SK-N-SH (cell line): ENCODE measurements at regions not wholly inside any gene's neighbourhood (a gene's known extent, or its start where the extent isn't known, plus 50 kb on each side); places are given as distances from the start of the nearest gene placed in this dataset.
"Not testable (repeated sequence)": the region's sequence is repeated elsewhere in the genome, so short reads cannot be mapped to it uniquely, and the experiment has no call there.

Experiments used
- EP300 ChIP-seq, 2 experiments: IDR thresholded peaks; 2 replicates each; pipeline versions ENCODE4 v1.4.0 to v1.6.1; 2012; ENCODE audit warnings: borderline replicate concordance in 1 of 2, low read depth in 1 of 2, low read length in 1 of 2
- EZH2phosphoT487 ChIP-seq: fragments of 200-600 bp; sonication (generic); IDR thresholded peaks from 2 replicates; pipeline ENCODE4 v1.6.1; 2017; ENCODE audit warnings: low read depth, mixed run types, mild to moderate bottlenecking, antibody characterized with exemption, moderate library complexity, borderline replicate concordance
- FOXM1 ChIP-seq: IDR thresholded peaks from 2 replicates; pipeline ENCODE4 v1.4.0; 2012; ENCODE audit warnings: low read depth, mild to moderate bottlenecking
- POLR2AphosphoS5 ChIP-seq: IDR thresholded peaks from 2 replicates; pipeline ENCODE4 v1.6.1; 2012; ENCODE audit warnings: low read depth, low read length
- RAD21 ChIP-seq: IDR thresholded peaks from 2 replicates; pipeline ENCODE4 v1.6.1; 2012; ENCODE audit warnings: mild to moderate bottlenecking, low read length
- SIN3A ChIP-seq: IDR thresholded peaks from 2 replicates; pipeline ENCODE4 v1.6.1; 2012; ENCODE audit warnings: low read depth, mild to moderate bottlenecking, low read length, moderate library complexity, borderline replicate concordance
- SMC3 ChIP-seq: IDR thresholded peaks from 2 replicates; pipeline ENCODE4 v1.6.1; 2012; ENCODE audit warnings: low read depth, low read length, improper control_type of control experiment
- YY1 ChIP-seq: IDR thresholded peaks from 2 replicates; pipeline ENCODE4 v1.4.0; 2012; ENCODE audit warnings: low read depth, mild to moderate bottlenecking
- TF ChIP-seq, protein P1 (sequence below): IDR thresholded peaks from 2 replicates; pipeline ENCODE4 v1.4.0; 2012; ENCODE audit warnings: low read depth, borderline replicate concordance
- TF ChIP-seq, protein P2 (sequence below): fragments of 200-600 bp; sonication (generic); IDR thresholded peaks from 2 replicates; pipeline ENCODE4 v1.6.1; 2017; ENCODE audit warnings: antibody characterized with exemption, mild to moderate bottlenecking, moderate library complexity
- TF ChIP-seq, protein P3 (sequence below): IDR thresholded peaks from 2 replicates; pipeline ENCODE4 v1.6.1; 2012; ENCODE audit warnings: mild to moderate bottlenecking, low read depth, low read length, moderate library complexity
- TF ChIP-seq, protein P4 (sequence below): IDR thresholded peaks from 2 replicates; pipeline ENCODE4 v1.4.0; 2012; ENCODE audit warnings: low read depth

DNA sequence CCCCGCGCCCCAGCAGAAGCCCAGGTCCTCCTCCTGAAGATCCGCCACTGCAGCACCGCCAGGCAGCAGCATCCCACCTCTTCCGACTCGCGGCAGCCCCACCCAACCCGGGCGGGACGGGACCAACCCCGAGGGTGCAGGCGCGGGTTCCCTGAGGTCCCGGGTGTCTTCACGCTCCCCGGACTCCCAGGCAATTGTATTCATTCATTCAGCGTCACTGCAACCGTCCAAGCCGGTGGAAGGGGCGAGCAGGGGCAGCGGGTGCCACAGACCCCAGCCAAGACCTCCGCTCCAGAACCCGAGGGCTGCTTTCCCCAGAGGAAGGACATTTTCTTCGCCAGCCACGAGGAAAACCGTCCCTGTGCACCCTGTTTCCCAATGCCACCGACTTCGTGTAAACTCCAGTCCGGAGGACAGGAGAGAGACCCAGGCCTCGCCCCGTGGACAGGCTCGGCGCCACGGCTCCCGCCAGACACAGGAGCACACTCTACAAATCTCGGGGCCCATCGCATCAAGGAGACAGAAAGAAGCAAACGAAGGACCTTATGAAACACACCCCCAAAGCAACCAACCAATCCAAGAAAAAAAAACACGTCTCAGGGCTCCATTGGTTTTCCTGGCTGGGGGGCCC, 1471.5 kb downstream of the FOXD4L5 start:
- TF ChIP-seq, protein P1, sequence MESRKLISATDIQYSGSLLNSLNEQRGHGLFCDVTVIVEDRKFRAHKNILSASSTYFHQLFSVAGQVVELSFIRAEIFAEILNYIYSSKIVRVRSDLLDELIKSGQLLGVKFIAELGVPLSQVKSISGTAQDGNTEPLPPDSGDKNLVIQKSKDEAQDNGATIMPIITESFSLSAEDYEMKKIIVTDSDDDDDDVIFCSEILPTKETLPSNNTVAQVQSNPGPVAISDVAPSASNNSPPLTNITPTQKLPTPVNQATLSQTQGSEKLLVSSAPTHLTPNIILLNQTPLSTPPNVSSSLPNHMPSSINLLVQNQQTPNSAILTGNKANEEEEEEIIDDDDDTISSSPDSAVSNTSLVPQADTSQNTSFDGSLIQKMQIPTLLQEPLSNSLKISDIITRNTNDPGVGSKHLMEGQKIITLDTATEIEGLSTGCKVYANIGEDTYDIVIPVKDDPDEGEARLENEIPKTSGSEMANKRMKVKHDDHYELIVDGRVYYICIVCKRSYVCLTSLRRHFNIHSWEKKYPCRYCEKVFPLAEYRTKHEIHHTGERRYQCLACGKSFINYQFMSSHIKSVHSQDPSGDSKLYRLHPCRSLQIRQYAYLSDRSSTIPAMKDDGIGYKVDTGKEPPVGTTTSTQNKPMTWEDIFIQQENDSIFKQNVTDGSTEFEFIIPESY, result not testable (repeated sequence)
- TF ChIP-seq EP300 (IDR thresholded peaks at IDR 0.05; ENCODE audit: borderline replicate concordance in 1 of 2, low read depth in 1 of 2, low read length in 1 of 2); SIN3A; RAD21; POLR2AphosphoS5; FOXM1; SMC3; EZH2phosphoT487; YY1: not testable (repeated sequence)
- TF ChIP-seq, protein P2, sequence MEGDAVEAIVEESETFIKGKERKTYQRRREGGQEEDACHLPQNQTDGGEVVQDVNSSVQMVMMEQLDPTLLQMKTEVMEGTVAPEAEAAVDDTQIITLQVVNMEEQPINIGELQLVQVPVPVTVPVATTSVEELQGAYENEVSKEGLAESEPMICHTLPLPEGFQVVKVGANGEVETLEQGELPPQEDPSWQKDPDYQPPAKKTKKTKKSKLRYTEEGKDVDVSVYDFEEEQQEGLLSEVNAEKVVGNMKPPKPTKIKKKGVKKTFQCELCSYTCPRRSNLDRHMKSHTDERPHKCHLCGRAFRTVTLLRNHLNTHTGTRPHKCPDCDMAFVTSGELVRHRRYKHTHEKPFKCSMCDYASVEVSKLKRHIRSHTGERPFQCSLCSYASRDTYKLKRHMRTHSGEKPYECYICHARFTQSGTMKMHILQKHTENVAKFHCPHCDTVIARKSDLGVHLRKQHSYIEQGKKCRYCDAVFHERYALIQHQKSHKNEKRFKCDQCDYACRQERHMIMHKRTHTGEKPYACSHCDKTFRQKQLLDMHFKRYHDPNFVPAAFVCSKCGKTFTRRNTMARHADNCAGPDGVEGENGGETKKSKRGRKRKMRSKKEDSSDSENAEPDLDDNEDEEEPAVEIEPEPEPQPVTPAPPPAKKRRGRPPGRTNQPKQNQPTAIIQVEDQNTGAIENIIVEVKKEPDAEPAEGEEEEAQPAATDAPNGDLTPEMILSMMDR, result not testable (repeated sequence)
- TF ChIP-seq, protein P3, sequence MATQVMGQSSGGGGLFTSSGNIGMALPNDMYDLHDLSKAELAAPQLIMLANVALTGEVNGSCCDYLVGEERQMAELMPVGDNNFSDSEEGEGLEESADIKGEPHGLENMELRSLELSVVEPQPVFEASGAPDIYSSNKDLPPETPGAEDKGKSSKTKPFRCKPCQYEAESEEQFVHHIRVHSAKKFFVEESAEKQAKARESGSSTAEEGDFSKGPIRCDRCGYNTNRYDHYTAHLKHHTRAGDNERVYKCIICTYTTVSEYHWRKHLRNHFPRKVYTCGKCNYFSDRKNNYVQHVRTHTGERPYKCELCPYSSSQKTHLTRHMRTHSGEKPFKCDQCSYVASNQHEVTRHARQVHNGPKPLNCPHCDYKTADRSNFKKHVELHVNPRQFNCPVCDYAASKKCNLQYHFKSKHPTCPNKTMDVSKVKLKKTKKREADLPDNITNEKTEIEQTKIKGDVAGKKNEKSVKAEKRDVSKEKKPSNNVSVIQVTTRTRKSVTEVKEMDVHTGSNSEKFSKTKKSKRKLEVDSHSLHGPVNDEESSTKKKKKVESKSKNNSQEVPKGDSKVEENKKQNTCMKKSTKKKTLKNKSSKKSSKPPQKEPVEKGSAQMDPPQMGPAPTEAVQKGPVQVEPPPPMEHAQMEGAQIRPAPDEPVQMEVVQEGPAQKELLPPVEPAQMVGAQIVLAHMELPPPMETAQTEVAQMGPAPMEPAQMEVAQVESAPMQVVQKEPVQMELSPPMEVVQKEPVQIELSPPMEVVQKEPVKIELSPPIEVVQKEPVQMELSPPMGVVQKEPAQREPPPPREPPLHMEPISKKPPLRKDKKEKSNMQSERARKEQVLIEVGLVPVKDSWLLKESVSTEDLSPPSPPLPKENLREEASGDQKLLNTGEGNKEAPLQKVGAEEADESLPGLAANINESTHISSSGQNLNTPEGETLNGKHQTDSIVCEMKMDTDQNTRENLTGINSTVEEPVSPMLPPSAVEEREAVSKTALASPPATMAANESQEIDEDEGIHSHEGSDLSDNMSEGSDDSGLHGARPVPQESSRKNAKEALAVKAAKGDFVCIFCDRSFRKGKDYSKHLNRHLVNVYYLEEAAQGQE, result not testable (repeated sequence)
- TF ChIP-seq, protein P4, sequence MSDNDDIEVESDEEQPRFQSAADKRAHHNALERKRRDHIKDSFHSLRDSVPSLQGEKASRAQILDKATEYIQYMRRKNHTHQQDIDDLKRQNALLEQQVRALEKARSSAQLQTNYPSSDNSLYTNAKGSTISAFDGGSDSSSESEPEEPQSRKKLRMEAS, result not testable (repeated sequence)
